NCI-H1930 (cell line): ENCODE measurements at regions not wholly inside any gene's neighbourhood (a gene's known extent, or its start where the extent isn't known, plus 50 kb on each side); places are given as distances from the start of the nearest gene placed in this dataset.
"Not testable (repeated sequence)": the region's sequence is repeated elsewhere in the genome, so short reads cannot be mapped to it uniquely, and the experiment has no call there.

Source experiments
- DNase-seq, 2 experiments: peaks; one replicate each; lab custom pipeline; 2025; lab: John Stamatoyannopoulos, UW

GRCh38 chrX:42290608-42291007, 367.3 kb upstream of the CASK start:
- DNase-seq, result no peak

- DNase-seq, result no peak
These were observed 366.4 kb upstream of the CASK start for GRCh38 chrX:42289492-42290385.

GRCh38 chrX:42285681-42286080, 362.3 kb upstream of the CASK start:
- not testable (repeated sequence) for DNase-seq

- DNase-seq, result no peak
These were observed 353.8 kb upstream of the CASK start for GRCh38 chrX:42276982-42277690.

- no peak for DNase-seq
These were observed 350.8 kb upstream of the CASK start for GRCh38 chrX:42274151-42274550.

- DNase-seq, result no peak
These were observed 350.0 kb upstream of the CASK start for GRCh38 chrX:42273387-42273786.

- no peak for DNase-seq
These were observed 345.8 kb upstream of the CASK start for GRCh38 chrX:42269186-42269585.

- no peak for DNase-seq
These were observed 337.5 kb upstream of the CASK start for GRCh38 chrX:42260854-42261253.

GRCh38 chrX:42248226-42248625, 324.9 kb upstream of the CASK start:
- no peak for DNase-seq

GRCh38 chrX:42247241-42247640, 323.9 kb upstream of the CASK start:
- no peak for DNase-seq

GRCh38 chrX:42246814-42247213, 323.5 kb upstream of the CASK start:
- DNase-seq, result no peak

- DNase-seq, result no peak
These were observed 318.6 kb upstream of the CASK start for GRCh38 chrX:42242004-42242403.

GRCh38 chrX:42241421-42241820, 318.1 kb upstream of the CASK start:
- no peak for DNase-seq

GRCh38 chrX:42237956-42238355, 314.6 kb upstream of the CASK start:
- no peak for DNase-seq

GRCh38 chrX:42229533-42229932, 306.2 kb upstream of the CASK start:
- DNase-seq, result no peak

- DNase-seq, result no peak
These were observed 297.3 kb upstream of the CASK start for GRCh38 chrX:42220666-42221065.

GRCh38 chrX:42220083-42220482, 296.7 kb upstream of the CASK start:
- DNase-seq, result no peak

- DNase-seq, result no peak
These were observed 295.9 kb upstream of the CASK start for GRCh38 chrX:42219231-42219630.

- no peak for DNase-seq
These were observed 272.2 kb upstream of the CASK start for GRCh38 chrX:42195506-42195905.

GRCh38 chrX:42189576-42189975, 266.2 kb upstream of the CASK start:
- DNase-seq, result no peak

- DNase-seq, result no peak
These were observed 265.4 kb upstream of the CASK start for GRCh38 chrX:42188730-42189129.

GRCh38 chrX:42176789-42177188, 253.4 kb upstream of the CASK start:
- DNase-seq, result no peak

- DNase-seq, result no peak
These were observed 252.5 kb upstream of the CASK start for GRCh38 chrX:42175843-42176242.
